KBM-7 (cell line): ENCODE measurements at regions not wholly inside any gene's neighbourhood (a gene's known extent, or its start where the extent isn't known, plus 50 kb on each side); places are given as distances from the start of the nearest gene placed in this dataset.
"Not testable (repeated sequence)": the region's sequence is repeated elsewhere in the genome, so short reads cannot be mapped to it uniquely, and the experiment has no call there.

ENCODE experiments used
- DNase-seq: peaks from one replicate; pipeline ENCODE4 v3.0.0-alpha.2; 2015
- in situ Hi-C: fragments of 300-500 bp; cut with MboI; formaldehyde crosslinking; loops from 2 replicates; pipeline ENCODE4 v1.14.3; 2020; ENCODE audit warnings: low sequenced_read_pairs, low pct_unique_long_range_greater_than_20kb, mixed read lengths

GRCh38 chr6:157727629-157728182 lies 95.3 kb upstream of the SNX9 start:
- in situ Hi-C loops = no loop called here
- DNase-seq = no peak

- in situ Hi-C loops = no loop called here
- DNase-seq = no peak
Measured at GRCh38 chr6:157728183-157728881, 94.7 kb upstream of the SNX9 start.

GRCh38 chr6:157731221-157731620 lies 91.8 kb upstream of the SNX9 start:
- in situ Hi-C loops = no loop called here
- no peak for DNase-seq

- in situ Hi-C loops = no loop called here
- DNase-seq = no peak
Measured at GRCh38 chr6:157732007-157732406, 91.0 kb upstream of the SNX9 start.

GRCh38 chr6:157732416-157733161 lies 90.5 kb upstream of the SNX9 start:
- DNase-seq = no peak
- in situ Hi-C loops = no loop called here

GRCh38 chr6:157736555-157736954 lies 86.5 kb upstream of the SNX9 start:
- DNase-seq, in situ Hi-C loops: not testable (repeated sequence)

GRCh38 chr6:157741321-157741947 lies 81.6 kb upstream of the SNX9 start:
- DNase-seq = no peak
- in situ Hi-C loops = no loop called here

- in situ Hi-C loops = no loop called here
- no peak for DNase-seq
Measured at GRCh38 chr6:157741948-157742556, 81.0 kb upstream of the SNX9 start.

GRCh38 chr6:157744102-157744601 lies 78.9 kb upstream of the SNX9 start:
- DNase-seq = no peak

GRCh38 chr6:157746897-157747296 lies 76.1 kb upstream of the SNX9 start:
- DNase-seq = no peak
- in situ Hi-C loops = no loop called here

More at GRCh38 chr6:157744102-157744601, 78.9 kb upstream of the SNX9 start:
- in situ Hi-C loops = no loop called here

GRCh38 chr6:157747370-157747769 lies 75.7 kb upstream of the SNX9 start:
- in situ Hi-C loops = no loop called here

GRCh38 chr6:157748839-157749571 lies 74.0 kb upstream of the SNX9 start:
- in situ Hi-C loops = no loop called here
- no peak for DNase-seq

More at GRCh38 chr6:157747370-157747769, 75.7 kb upstream of the SNX9 start:
- no peak for DNase-seq

GRCh38 chr6:157750973-157751372 lies 72.1 kb upstream of the SNX9 start:
- in situ Hi-C loops, DNase-seq: not testable (repeated sequence)

- in situ Hi-C loops = no loop called here
Measured at GRCh38 chr6:157751547-157752200, 71.4 kb upstream of the SNX9 start.

GRCh38 chr6:157752879-157753278 lies 70.2 kb upstream of the SNX9 start:
- DNase-seq, in situ Hi-C loops: not testable (repeated sequence)

More at GRCh38 chr6:157751547-157752200, 71.4 kb upstream of the SNX9 start:
- no peak for DNase-seq

GRCh38 chr6:157753291-157753690 lies 69.8 kb upstream of the SNX9 start:
- in situ Hi-C loops = no loop called here
- no peak for DNase-seq

GRCh38 chr6:157753801-157754200 lies 69.2 kb upstream of the SNX9 start:
- DNase-seq, in situ Hi-C loops: not testable (repeated sequence)

GRCh38 chr6:157754351-157754750 lies 68.7 kb upstream of the SNX9 start:
- in situ Hi-C loops = no loop called here
- no peak for DNase-seq
